Keratinocyte (primary cell): ENCODE measurements at regions not wholly inside any gene's neighbourhood (a gene's known extent, or its start where the extent isn't known, plus 50 kb on each side); places are given as distances from the start of the nearest gene placed in this dataset.

ENCODE experiments used
- DNase-seq: peaks from one replicate; pipeline ENCODE4 v3.0.0-alpha.2; 2011; ENCODE audit warnings: low read depth, missing footprints, low spot score
- FAIRE-seq: peaks from 2 replicates; lab custom pipeline; 2011; peaks lifted over from hg19 to GRCh38; lab: Jason Lieb, UNC
- H2AFZ ChIP-seq: 2 replicates; pipeline ENCODE4 v1.6.0; 2012; ENCODE audit warnings: low read length, control low read depth, inconsistent platforms; ENCODE audit not compliant: control insufficient read depth
- H3K27ac ChIP-seq: 2 replicates; pipeline ENCODE4 v1.5.1; 2011; ENCODE audit warnings: low read length; ENCODE audit not compliant: control insufficient read depth, insufficient read depth
- H3K27me3 ChIP-seq: 3 replicates; pipeline ENCODE4 v1.6.0; 2011; ENCODE audit warnings: low read length; ENCODE audit not compliant: control insufficient read depth, insufficient read depth; ENCODE audit errors: extremely low read depth
- H3K36me3 ChIP-seq, 2 experiments: 2 replicates in 1 of 2; 3 replicates in 1 of 2; pipeline ENCODE4 v1.5.1; 2011; ENCODE audit warnings: low read length in 2 of 2, mild to moderate bottlenecking in 1 of 2; ENCODE audit not compliant: control insufficient read depth in 2 of 2, insufficient read depth in 2 of 2; ENCODE audit errors: extremely low read depth in 1 of 2
- H3K4me1 ChIP-seq: 3 replicates; pipeline ENCODE4 v1.5.1; 2011; ENCODE audit warnings: low read length; ENCODE audit not compliant: control insufficient read depth, insufficient read depth; ENCODE audit errors: extremely low read depth
- H3K4me2 ChIP-seq: 3 replicates; pipeline ENCODE4 v1.6.0; 2011; ENCODE audit warnings: low read depth, low read length; ENCODE audit not compliant: control insufficient read depth, insufficient read depth; ENCODE audit errors: extremely low read depth
- H3K4me3 ChIP-seq, 3 experiments: fragments of 200-600 bp in 1 of 3; sonication (generic) in 1 of 3; 2 replicates in 2 of 3; 3 replicates in 1 of 3; pipeline ENCODE4 v1.5.1; 2011 to 2016; ENCODE audit warnings: low read length in 3 of 3, mild to moderate bottlenecking in 3 of 3, control low read depth in 2 of 3, inconsistent platforms in 1 of 3, low read depth in 1 of 3, mixed read lengths in 1 of 3, mixed run types in 1 of 3, moderate library complexity in 1 of 3; ENCODE audit not compliant: control insufficient read depth in 2 of 3, insufficient read depth in 2 of 3; ENCODE audit errors: extremely low read depth in 1 of 3
- H3K79me2 ChIP-seq: 2 replicates; pipeline ENCODE4 v1.6.0; 2012; ENCODE audit warnings: low read length; ENCODE audit not compliant: control insufficient read depth, insufficient read depth
- H3K9ac ChIP-seq: 3 replicates; pipeline ENCODE4 v1.6.0; 2011; ENCODE audit warnings: low read length; ENCODE audit not compliant: control insufficient read depth, insufficient read depth; ENCODE audit errors: extremely low read depth
- H3K9me1 ChIP-seq: 3 replicates; pipeline ENCODE4 v1.6.0; 2011; ENCODE audit warnings: low read length; ENCODE audit not compliant: control insufficient read depth, insufficient read depth; ENCODE audit errors: extremely low read depth
- H3K9me3 ChIP-seq: 2 replicates; pipeline ENCODE4 v1.5.1; 2012; ENCODE audit warnings: low read depth, low read length; ENCODE audit not compliant: control insufficient read depth
- H4K20me1 ChIP-seq: 3 replicates; pipeline ENCODE4 v1.6.0; 2011; ENCODE audit warnings: low read length; ENCODE audit not compliant: control insufficient read depth, insufficient read depth; ENCODE audit errors: extremely low read depth
- CTCF ChIP-seq, 3 experiments: IDR thresholded peaks in 1 of 3; conservative IDR thresholded peaks in 1 of 3; optimal IDR thresholded peaks in 1 of 3; 2 replicates in 2 of 3; 3 replicates in 1 of 3; pipeline versions ENCODE3 to v1.5.1; 2011; ENCODE audit warnings: low read length in 3 of 3, mild to moderate bottlenecking in 3 of 3, moderate library complexity in 2 of 3, control low read depth in 1 of 3, inconsistent platforms in 1 of 3; ENCODE audit not compliant: insufficient read depth in 2 of 3; ENCODE audit errors: extremely low read depth in 1 of 3
- EZH2 ChIP-seq: IDR thresholded peaks from one replicate; pipeline ENCODE4 v1.6.1; 2012; ENCODE audit warnings: inconsistent platforms, mild to moderate bottlenecking, low read length, moderate library complexity
- dilution Hi-C: fragments of 300-500 bp; cut with MboI; formaldehyde crosslinking; loops from one replicate; pipeline ENCODE4 v1.7.0; 2020; ENCODE audit warnings: low sequenced_read_pairs; ENCODE audit not compliant: extremely low pct_ligation_motif_present

GRCh38 chr12:115118177-115118724 is 434.3 kb upstream of the TBX3 start:
- Histone ChIP-seq H3K9me1 (no peaks in the 10 kb centered on the region), H3K9ac (no peak overlapping the region), H3K4me1 (no peaks in the 10 kb centered on the region), H3K4me2 (no peak overlapping the region), H2AFZ (no peak overlapping the region), H3K27ac (no peak overlapping the region), H3K4me3 (no peak overlapping the region), H3K36me3 (no peaks in the 10 kb centered on the region), H4K20me1 (no peaks in the 10 kb centered on the region), H3K9me3 (no peaks in the 10 kb centered on the region), H3K27me3 (no peaks in the 10 kb centered on the region), H3K79me2 (no peaks in the 10 kb centered on the region)
- no peak for FAIRE-seq
- DNase-seq, result no peak
- TF ChIP-seq EZH2, result no peak
- no peak for TF ChIP-seq CTCF (optimal IDR thresholded peaks at IDR 0.05 in 1 of 3, IDR thresholded peaks at IDR 0.05 in 1 of 3, conservative IDR thresholded peaks at IDR 0.05 in 1 of 3; ENCODE audit: extremely low read depth in 1 of 3, insufficient read depth in 2 of 3, low read length in 3 of 3)
- dilution Hi-C loops, result no loop called here

GRCh38 chr12:115114140-115114539 is 430.2 kb upstream of the TBX3 start:
- Histone ChIP-seq H3K9me1 (no peaks in the 10 kb centered on the region), H4K20me1 (no peaks in the 10 kb centered on the region), H3K4me1 (no peaks in the 10 kb centered on the region), H2AFZ (no peak overlapping the region), H3K9me3 (no peaks in the 10 kb centered on the region), H3K79me2 (no peaks in the 10 kb centered on the region), H3K36me3 (no peaks in the 10 kb centered on the region), H3K4me2 (no peak overlapping the region), H3K27ac (no peak overlapping the region), H3K4me3 (no peak overlapping the region), H3K27me3 (no peaks in the 10 kb centered on the region), H3K9ac (no peak overlapping the region)
- FAIRE-seq (no peak), DNase-seq (no peak)
- dilution Hi-C loops, result no loop called here
- TF ChIP-seq CTCF (optimal IDR thresholded peaks at IDR 0.05 in 1 of 3, IDR thresholded peaks at IDR 0.05 in 1 of 3, conservative IDR thresholded peaks at IDR 0.05 in 1 of 3; ENCODE audit: extremely low read depth in 1 of 3, insufficient read depth in 2 of 3, low read length in 3 of 3), result no peak
- no peak for TF ChIP-seq EZH2
